ENCODE measurements at regions not wholly inside any gene's neighbourhood (a gene's known extent, or its start where the extent isn't known, plus 50 kb on each side); places are given as distances from the start of the nearest gene placed in this dataset.

- TF ChIP-seq EZH2 (IDR thresholded peaks at IDR 0.05) (no peak), POLR2AphosphoS5 (IDR thresholded peaks at IDR 0.05; ENCODE audit: borderline replicate concordance, low read depth, low read length) (no peak), FOXP2 (optimal IDR thresholded peaks at IDR 0.05; ENCODE audit: control extremely low read depth, extremely low read length, insufficient read depth) (no peak)
These were observed 83.3 kb upstream of the BHLHE23 start for GRCh38 chr20:63090052-63090451.

Measured in SK-N-MC (cell line).